ENCODE measurements at regions not wholly inside any gene's neighbourhood (a gene's known extent, or its start where the extent isn't known, plus 50 kb on each side); places are given as distances from the start of the nearest gene placed in this dataset.

- Histone ChIP-seq H3K4me3 (ENCODE audit: low read length) (no peak overlapping the region), H3K27ac (ENCODE audit: low read depth, low read length) (no peak overlapping the region), H3K36me3 (ENCODE audit: control insufficient read depth, low read length) (no peaks in the 10 kb centered on the region), H3K79me2 (ENCODE audit: control insufficient read depth, low read length) (no peaks in the 10 kb centered on the region), H3F3A (ENCODE audit: control insufficient read depth, insufficient read depth) (no peaks in the 10 kb centered on the region), H3K4me1 (ENCODE audit: control insufficient read depth, low read length) (no peaks in the 10 kb centered on the region), H3K27me3 (ENCODE audit: control insufficient read depth, low read length) (no peaks in the 10 kb centered on the region), H4K20me1 (ENCODE audit: control insufficient read depth, insufficient read depth, low read depth, low read length) (no peaks in the 10 kb centered on the region), H3K4me2 (ENCODE audit: low read length) (no peak overlapping the region), H3K9me3 (ENCODE audit: control insufficient read depth, insufficient read depth, low read length) (no peaks in the 10 kb centered on the region), H3K9me2 (replicated peaks; ENCODE audit: control insufficient read depth, low read length) (no peaks in the 10 kb centered on the region)
- TF ChIP-seq EZH2phosphoT487 (IDR thresholded peaks at IDR 0.05; ENCODE audit: borderline replicate concordance, low read length) (no peak), CTCF (IDR thresholded peaks at IDR 0.05; ENCODE audit: low read depth, low read length, poor library complexity, severe bottlenecking) (no peak)
Observed at GRCh38 chr20:12673352-12673751, 335.4 kb upstream of the SPTLC3 start.

GRCh38 chr20:12677925-12678324, 330.8 kb upstream of the SPTLC3 start:
- no peaks in the 10 kb centered on the region for H3K9me3 ChIP-seq (ENCODE audit: control insufficient read depth, insufficient read depth, low read length)
- H3K36me3 ChIP-seq (ENCODE audit: control insufficient read depth, low read length): no peaks in the 10 kb centered on the region
- H3K4me1 ChIP-seq (ENCODE audit: control insufficient read depth, low read length): no peaks in the 10 kb centered on the region
- no peaks in the 10 kb centered on the region for H3K27me3 ChIP-seq (ENCODE audit: control insufficient read depth, low read length)
- H4K20me1 ChIP-seq (ENCODE audit: control insufficient read depth, insufficient read depth, low read depth, low read length): no peaks in the 10 kb centered on the region
- H3F3A ChIP-seq (ENCODE audit: control insufficient read depth, insufficient read depth): no peaks in the 10 kb centered on the region
- no peak overlapping the region for H3K4me2 ChIP-seq (ENCODE audit: low read length)
- no peaks in the 10 kb centered on the region for H3K9me2 ChIP-seq (replicated peaks; ENCODE audit: control insufficient read depth, low read length)
- no peaks in the 10 kb centered on the region for H3K79me2 ChIP-seq (ENCODE audit: control insufficient read depth, low read length)
- no peak overlapping the region for H3K4me3 ChIP-seq (ENCODE audit: low read length)
- no peak overlapping the region for H3K27ac ChIP-seq (ENCODE audit: low read depth, low read length)
- no peak for TF ChIP-seq EZH2phosphoT487 (IDR thresholded peaks at IDR 0.05; ENCODE audit: borderline replicate concordance, low read length)
- no peak for TF ChIP-seq CTCF (IDR thresholded peaks at IDR 0.05; ENCODE audit: low read depth, low read length, poor library complexity, severe bottlenecking)

GRCh38 chr20:12679447-12679846, 329.3 kb upstream of the SPTLC3 start:
- Histone ChIP-seq H3K9me2 (replicated peaks; ENCODE audit: control insufficient read depth, low read length) (no peaks in the 10 kb centered on the region), H3K4me2 (ENCODE audit: low read length) (no peak overlapping the region), H3K4me1 (ENCODE audit: control insufficient read depth, low read length) (no peaks in the 10 kb centered on the region), H3K79me2 (ENCODE audit: control insufficient read depth, low read length) (no peaks in the 10 kb centered on the region), H3K27me3 (ENCODE audit: control insufficient read depth, low read length) (no peaks in the 10 kb centered on the region), H3K9me3 (ENCODE audit: control insufficient read depth, insufficient read depth, low read length) (no peaks in the 10 kb centered on the region), H4K20me1 (ENCODE audit: control insufficient read depth, insufficient read depth, low read depth, low read length) (no peaks in the 10 kb centered on the region), H3K4me3 (ENCODE audit: low read length) (no peak overlapping the region), H3K36me3 (ENCODE audit: control insufficient read depth, low read length) (no peaks in the 10 kb centered on the region), H3K27ac (ENCODE audit: low read depth, low read length) (no peak overlapping the region), H3F3A (ENCODE audit: control insufficient read depth, insufficient read depth) (no peaks in the 10 kb centered on the region)
- TF ChIP-seq CTCF (IDR thresholded peaks at IDR 0.05; ENCODE audit: low read depth, low read length, poor library complexity, severe bottlenecking): no peak
- no peak for TF ChIP-seq EZH2phosphoT487 (IDR thresholded peaks at IDR 0.05; ENCODE audit: borderline replicate concordance, low read length)

- Histone ChIP-seq H4K20me1 (ENCODE audit: control insufficient read depth, insufficient read depth, low read depth, low read length) (no peaks in the 10 kb centered on the region), H3K36me3 (ENCODE audit: control insufficient read depth, low read length) (no peaks in the 10 kb centered on the region), H3K79me2 (ENCODE audit: control insufficient read depth, low read length) (no peaks in the 10 kb centered on the region), H3K9me3 (ENCODE audit: control insufficient read depth, insufficient read depth, low read length) (no peaks in the 10 kb centered on the region), H3K4me2 (ENCODE audit: low read length) (no peak overlapping the region), H3K4me3 (ENCODE audit: low read length) (no peak overlapping the region), H3K9me2 (replicated peaks; ENCODE audit: control insufficient read depth, low read length) (no peaks in the 10 kb centered on the region), H3K27ac (ENCODE audit: low read depth, low read length) (no peak overlapping the region), H3K4me1 (ENCODE audit: control insufficient read depth, low read length) (no peaks in the 10 kb centered on the region), H3K27me3 (ENCODE audit: control insufficient read depth, low read length) (no peaks in the 10 kb centered on the region), H3F3A (ENCODE audit: control insufficient read depth, insufficient read depth) (no peaks in the 10 kb centered on the region)
- TF ChIP-seq CTCF (IDR thresholded peaks at IDR 0.05; ENCODE audit: low read depth, low read length, poor library complexity, severe bottlenecking) (no peak), EZH2phosphoT487 (IDR thresholded peaks at IDR 0.05; ENCODE audit: borderline replicate concordance, low read length) (no peak)
Observed at GRCh38 chr20:12682613-12683012, 326.2 kb upstream of the SPTLC3 start.

Measured in DOHH2 (cell line).